BJ (cell line): ENCODE measurements at regions not wholly inside any gene's neighbourhood (a gene's known extent, or its start where the extent isn't known, plus 50 kb on each side); places are given as distances from the start of the nearest gene placed in this dataset.

Experiments used
- CTCF ChIA-PET: fragments of 350-600 bp; formaldehyde crosslinking; extraction: SDS; loops from one replicate; lab custom pipeline; 2021; ENCODE audit warnings: antibody characterized with exemption, inconsistent platforms; lab: Yijun Ruan, JAX
- POLR2A ChIA-PET: fragments of 300-600 bp; sonication (Branson Sonifier 250); formaldehyde crosslinking; extraction: SDS; loops from one replicate; lab custom pipeline; 2021; ENCODE audit warnings: antibody characterized with exemption; lab: Charles Lee
- DNase-seq: peaks from one replicate; pipeline ENCODE4 v3.0.0-alpha.2; 2011; ENCODE audit warnings: low read depth
- H3K27me3 ChIP-seq: 2 replicates; pipeline ENCODE4 v1.6.0; 2011; ENCODE audit warnings: low read length; ENCODE audit not compliant: control insufficient read depth, insufficient read depth
- H3K36me3 ChIP-seq: 2 replicates; pipeline ENCODE4 v1.5.1; 2011; ENCODE audit warnings: low read length; ENCODE audit not compliant: control insufficient read depth, insufficient read depth
- H3K4me3 ChIP-seq: 2 replicates; pipeline ENCODE4 v1.5.1; 2011; ENCODE audit warnings: low read depth, mild to moderate bottlenecking, control low read depth, low read length
- CTCF ChIP-seq: IDR thresholded peaks from 2 replicates; pipeline ENCODE4 v1.5.1; 2011; ENCODE audit warnings: low read depth, mild to moderate bottlenecking, control low read depth, inconsistent platforms, low read length, moderate library complexity; ENCODE audit not compliant: insufficient read depth

DNA sequence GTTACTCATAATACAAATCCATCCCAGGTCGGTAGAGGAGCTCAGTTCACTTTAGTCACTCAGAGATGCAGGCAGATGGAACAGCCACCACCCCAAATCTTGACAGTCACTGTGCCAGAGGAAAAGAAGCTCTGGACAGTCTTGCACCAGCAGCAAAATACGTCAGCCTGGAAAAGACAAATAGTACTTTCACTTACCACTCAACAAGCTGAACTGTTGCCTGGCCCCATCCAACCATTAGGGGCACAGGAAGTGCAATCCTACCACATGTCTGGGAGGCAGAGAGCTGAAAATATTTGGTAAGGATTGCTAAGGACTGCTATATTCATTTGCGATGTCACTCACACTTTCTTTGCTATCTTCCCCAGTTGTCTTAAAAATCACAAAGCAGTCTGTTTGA is 239.1 kb upstream of the TOX3 start:
- no peak for DNase-seq
- ChIA-PET CTCF (no interaction called here), POLR2A (no interaction called here)
- Histone ChIP-seq H3K4me3 (no peak overlapping the region), H3K27me3 (no peaks in the 10 kb centered on the region), H3K36me3 (no peaks in the 10 kb centered on the region)
- no peak for TF ChIP-seq CTCF

GRCh38 chr16:52785653-52786052 is 238.7 kb upstream of the TOX3 start:
- DNase-seq, result no peak
- Histone ChIP-seq H3K4me3 (no peak overlapping the region), H3K27me3 (no peaks in the 10 kb centered on the region), H3K36me3 (no peaks in the 10 kb centered on the region)
- ChIA-PET POLR2A (no interaction called here), CTCF (no interaction called here)
- TF ChIP-seq CTCF, result no peak

- DNase-seq, result no peak
- Histone ChIP-seq H3K27me3 (no peaks in the 10 kb centered on the region), H3K4me3 (no peak overlapping the region), H3K36me3 (no peaks in the 10 kb centered on the region)
- TF ChIP-seq CTCF, result no peak
- CTCF ChIA-PET, result no interaction called here
- POLR2A ChIA-PET, result no interaction called here
Observed at GRCh38 chr16:52783616-52784015, 236.7 kb upstream of the TOX3 start.

GRCh38 chr16:52781005-52781630 is 234.2 kb upstream of the TOX3 start:
- TF ChIP-seq CTCF, result no peak
- Histone ChIP-seq H3K4me3 (no peak overlapping the region), H3K36me3 (no peaks in the 10 kb centered on the region), H3K27me3 (no peaks in the 10 kb centered on the region)
- CTCF ChIA-PET, result no interaction called here
- POLR2A ChIA-PET, result no interaction called here
- DNase-seq, result no peak

- Histone ChIP-seq H3K4me3 (no peak overlapping the region), H3K27me3 (no peaks in the 10 kb centered on the region), H3K36me3 (no peaks in the 10 kb centered on the region)
- TF ChIP-seq CTCF, result no peak
- ChIA-PET CTCF (no interaction called here), POLR2A (no interaction called here)
- DNase-seq, result no peak
Observed at GRCh38 chr16:52773026-52773425, 226.1 kb upstream of the TOX3 start.
